ENCODE measurements at regions not wholly inside any gene's neighbourhood (a gene's known extent, or its start where the extent isn't known, plus 50 kb on each side); places are given as distances from the start of the nearest gene placed in this dataset.

DNA sequence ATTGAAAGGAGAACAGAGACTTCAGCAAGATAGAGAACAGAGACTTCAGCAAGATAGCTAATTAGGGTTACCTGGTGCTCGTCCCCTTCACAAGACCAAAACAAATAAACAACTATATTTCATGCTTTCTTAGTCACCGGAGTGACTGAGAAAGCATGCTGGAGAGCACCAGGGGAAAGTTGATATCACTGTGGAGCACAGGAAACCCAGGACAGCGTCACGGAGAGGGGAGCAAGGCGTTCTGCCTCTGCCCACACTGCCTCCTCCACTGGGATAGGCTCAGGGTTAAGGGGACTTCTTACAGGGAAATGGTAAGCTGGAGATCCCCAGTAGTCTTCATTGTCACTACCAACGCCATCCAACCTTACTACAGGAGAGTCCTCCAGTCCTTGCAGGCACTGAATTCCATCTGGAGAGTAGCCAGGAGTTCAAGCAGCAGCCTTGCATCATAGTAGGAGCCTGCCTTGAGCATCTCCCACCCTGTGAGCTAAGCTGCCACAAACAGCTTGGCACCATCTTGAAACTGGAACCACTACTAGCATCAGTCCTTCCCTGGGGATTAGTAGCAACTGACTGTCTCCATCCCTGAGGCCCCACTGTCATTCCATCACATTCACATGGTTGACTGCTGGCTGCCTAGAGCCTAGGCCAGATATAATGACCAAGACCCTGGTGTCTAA lies 239.4 kb downstream of the PLPP3 start:
- no peak overlapping the region for H2BK20ac ChIP-seq (ENCODE audit: low read depth, low read length, poor library complexity, severe bottlenecking)
- no peak overlapping the region for H3K4me2 ChIP-seq (ENCODE audit: insufficient read depth, insufficient read length, low read length)
- H4K5ac ChIP-seq (ENCODE audit: insufficient read length, low read depth, low read length) = no peak overlapping the region
- H3K4me1 ChIP-seq (ENCODE audit: insufficient read depth, low read length) = peaks cover 4% of the 10 kb centered on the region; the same call in 1 of the 2 replicates
- H3K36me3 Mint-ChIP-seq (ENCODE audit: insufficient read depth in 1 of 3, low read depth in 3 of 3) = 0 out of 7 replicates have a peak, but pooled peaks cover 2 to 5% (median 2%) of the 10 kb centered on the region in 3 experiments
- TF ChIP-seq, protein P1, sequence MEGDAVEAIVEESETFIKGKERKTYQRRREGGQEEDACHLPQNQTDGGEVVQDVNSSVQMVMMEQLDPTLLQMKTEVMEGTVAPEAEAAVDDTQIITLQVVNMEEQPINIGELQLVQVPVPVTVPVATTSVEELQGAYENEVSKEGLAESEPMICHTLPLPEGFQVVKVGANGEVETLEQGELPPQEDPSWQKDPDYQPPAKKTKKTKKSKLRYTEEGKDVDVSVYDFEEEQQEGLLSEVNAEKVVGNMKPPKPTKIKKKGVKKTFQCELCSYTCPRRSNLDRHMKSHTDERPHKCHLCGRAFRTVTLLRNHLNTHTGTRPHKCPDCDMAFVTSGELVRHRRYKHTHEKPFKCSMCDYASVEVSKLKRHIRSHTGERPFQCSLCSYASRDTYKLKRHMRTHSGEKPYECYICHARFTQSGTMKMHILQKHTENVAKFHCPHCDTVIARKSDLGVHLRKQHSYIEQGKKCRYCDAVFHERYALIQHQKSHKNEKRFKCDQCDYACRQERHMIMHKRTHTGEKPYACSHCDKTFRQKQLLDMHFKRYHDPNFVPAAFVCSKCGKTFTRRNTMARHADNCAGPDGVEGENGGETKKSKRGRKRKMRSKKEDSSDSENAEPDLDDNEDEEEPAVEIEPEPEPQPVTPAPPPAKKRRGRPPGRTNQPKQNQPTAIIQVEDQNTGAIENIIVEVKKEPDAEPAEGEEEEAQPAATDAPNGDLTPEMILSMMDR (conservative IDR thresholded peaks at IDR 0.05) = no peak
- no peak overlapping the region for H3K23ac ChIP-seq (ENCODE audit: insufficient read length, low read depth, low read length)
- H3K9me3 ChIP-seq (ENCODE audit: control insufficient read depth, low read depth, low read length) = no peaks in the 10 kb centered on the region
- no peak overlapping the region for H2BK15ac ChIP-seq (ENCODE audit: low read depth, low read length)
- no peak overlapping the region for H4K91ac ChIP-seq (ENCODE audit: insufficient read length, low read depth, low read length)
- no peak overlapping the region for H3K27ac ChIP-seq (ENCODE audit: insufficient read length, low read depth, low read length)
- H3K23me2 ChIP-seq (ENCODE audit: insufficient read length, low read depth, low read length, poor library complexity, severe bottlenecking) = no peaks in the 10 kb centered on the region
- no peak overlapping the region for H3K14ac ChIP-seq (ENCODE audit: insufficient read depth, low read length)
- H2AK5ac ChIP-seq (ENCODE audit: insufficient read length, low read length) = no peak overlapping the region
- no peak overlapping the region for H3K27ac Mint-ChIP-seq
- H3K27me3 Mint-ChIP-seq (ENCODE audit: low read depth) = no peaks in the 10 kb centered on the region
- no peak for DNase-seq
- no peak overlapping the region for H3K18ac ChIP-seq (ENCODE audit: insufficient read length, low read depth, low read length)
- peaks cover 0 to 4% of the 10 kb centered on the region in 2 experiments; a peak in 2 of 4 replicates for H3K4me1 Mint-ChIP-seq
- no peak overlapping the region for H4K8ac ChIP-seq (replicated peaks; ENCODE audit: insufficient read length, low read depth, low read length)
- H3K56ac ChIP-seq (ENCODE audit: insufficient read length, low read depth, low read length) = no peak overlapping the region
- H3K9me3 Mint-ChIP-seq = peaks cover 3 to 5% of the 10 kb centered on the region in 2 experiments; a peak in 3 of 5 replicates
- no peak overlapping the region for H2BK120ac ChIP-seq (ENCODE audit: low read depth, low read length, poor library complexity, severe bottlenecking)
- no peak overlapping the region for H3K9ac ChIP-seq (ENCODE audit: extremely low read depth, insufficient read length, low read length)
- H3K27me3 ChIP-seq (ENCODE audit: insufficient read depth, low read length) = no peaks in the 10 kb centered on the region
- H4K20me1 ChIP-seq (ENCODE audit: control insufficient read depth, insufficient read depth, insufficient read length) = no peaks in the 10 kb centered on the region
- no peak overlapping the region for H2BK5ac ChIP-seq (ENCODE audit: insufficient read length, low read length)
- no peaks in the 10 kb centered on the region for H3K79me2 ChIP-seq (ENCODE audit: insufficient read depth, low read length)
- no peak overlapping the region for H3T11ph ChIP-seq (ENCODE audit: low read length)
- H3K79me1 ChIP-seq (ENCODE audit: insufficient read depth, low read depth, low read length, poor library complexity, severe bottlenecking) = no peaks in the 10 kb centered on the region
- no peak overlapping the region for H3K4me3 Mint-ChIP-seq
- H3K4ac ChIP-seq (ENCODE audit: low read depth, low read length) = no peak overlapping the region
- no peak overlapping the region for H2BK12ac ChIP-seq (ENCODE audit: insufficient read length, low read depth, low read length)
- H2AFZ ChIP-seq (ENCODE audit: low read length) = no peak overlapping the region
- no CpG with 5 or more reads among the region's 6 CpGs for WGBS (ENCODE audit: extremely low coverage, insufficient read length, low lambda C conversion rate)

All from H9 (cell line).